Neural cell (in vitro differentiated cells): ENCODE measurements at regions not wholly inside any gene's neighbourhood (a gene's known extent, or its start where the extent isn't known, plus 50 kb on each side); places are given as distances from the start of the nearest gene placed in this dataset.

Experiments
- H2AFZ ChIP-seq: fragments of 200-600, 300-800 bp; sonication (generic), shearing (Covaris generic); 2 replicates; pipeline ENCODE4 v1.6.0; 2014; ENCODE audit warnings: low read depth, mild to moderate bottlenecking, antibody characterized with exemption, low read length, moderate library complexity
- H3F3A ChIP-seq: fragments of 200-600 bp; shearing (Covaris generic); 2 replicates; pipeline ENCODE4 v1.6.1; 2016; ENCODE audit warnings: mild to moderate bottlenecking, moderate library complexity, mixed read lengths, antibody characterized with exemption, low read length; ENCODE audit not compliant: insufficient read depth, poor library complexity, severe bottlenecking
- H3K27ac ChIP-seq: fragments of 200-600, 300-800 bp; sonication (generic), shearing (Covaris generic); 2 replicates; pipeline ENCODE4 v1.5.1; 2014; ENCODE audit warnings: mild to moderate bottlenecking, low read length, moderate library complexity
- H3K27me3 ChIP-seq: fragments of 300-800, 200-600 bp; sonication (generic), shearing (Covaris generic); 2 replicates; pipeline ENCODE4 v1.6.0; 2014; ENCODE audit warnings: mild to moderate bottlenecking, low read depth, low read length, moderate library complexity; ENCODE audit not compliant: insufficient read depth
- H3K36me3 ChIP-seq: fragments of 300-800, 200-600 bp; sonication (generic), shearing (Covaris generic); 2 replicates; pipeline ENCODE4 v1.5.1; 2014; ENCODE audit warnings: mild to moderate bottlenecking, antibody characterized with exemption, low read length, moderate library complexity; ENCODE audit not compliant: insufficient read depth
- H3K4me2 ChIP-seq: fragments of 300-800, 200-600 bp; sonication (generic), shearing (Covaris generic); 2 replicates; pipeline ENCODE4 v1.6.0; 2014; ENCODE audit warnings: mild to moderate bottlenecking, low read length
- H3K4me3 ChIP-seq: fragments of 300-800, 200-600 bp; sonication (generic), shearing (Covaris generic); 2 replicates; pipeline ENCODE4 v1.5.1; 2014; ENCODE audit warnings: mild to moderate bottlenecking, low read length, moderate library complexity
- H3K79me2 ChIP-seq: fragments of 200-600 bp; shearing (Covaris generic); replicated peaks from 2 replicates; pipeline ENCODE4 v1.6.0; 2014; ENCODE audit warnings: mild to moderate bottlenecking, low read length, moderate library complexity; ENCODE audit not compliant: insufficient read depth
- H3K9ac ChIP-seq: fragments of 300-800, 200-600 bp; sonication (generic), shearing (Covaris generic); 2 replicates; pipeline ENCODE4 v1.6.1; 2016; ENCODE audit warnings: mild to moderate bottlenecking, low read length, mixed read lengths
- H3K9me2 ChIP-seq: fragments of 200-600 bp; shearing (Covaris generic); 2 replicates; pipeline ENCODE4 v1.6.1; 2016; ENCODE audit warnings: mild to moderate bottlenecking, low read length, mixed read lengths; ENCODE audit not compliant: insufficient read depth
- H3K9me3 ChIP-seq: fragments of 200-600, 300-800 bp; sonication (generic), shearing (Covaris generic); 2 replicates; pipeline ENCODE4 v1.6.1; 2016; ENCODE audit warnings: mild to moderate bottlenecking, mixed run types, low read length, moderate library complexity, mixed read lengths
- H4K20me1 ChIP-seq: fragments of 200-600 bp; shearing (Covaris generic); 2 replicates; pipeline ENCODE4 v1.6.1; 2016; ENCODE audit warnings: mild to moderate bottlenecking, mixed run types; ENCODE audit not compliant: insufficient read depth
- EP300 ChIP-seq: fragments of 450-650 bp; conservative IDR thresholded peaks from 2 replicates; pipeline ENCODE4 v1.6.1; 2014; ENCODE audit warnings: antibody characterized with exemption, mild to moderate bottlenecking, moderate library complexity; ENCODE audit not compliant: poor library complexity, severe bottlenecking
- EZH2 ChIP-seq: fragments of 200-600, 300-800 bp; shearing (Covaris generic), sonication (generic); IDR thresholded peaks from 2 replicates; pipeline ENCODE4 v1.6.1; 2014; ENCODE audit warnings: antibody characterized with exemption, low read length, borderline replicate concordance, mild to moderate bottlenecking; ENCODE audit not compliant: insufficient read depth, poor library complexity, severe bottlenecking
- MXI1 ChIP-seq: fragments of 450-650 bp; conservative IDR thresholded peaks from 2 replicates; pipeline ENCODE4 v1.6.1; 2014; ENCODE audit warnings: antibody characterized with exemption, mild to moderate bottlenecking; ENCODE audit not compliant: poor library complexity, severe bottlenecking
- POLR2AphosphoS5 ChIP-seq: IDR thresholded peaks from 2 replicates; pipeline ENCODE4 v1.6.1; 2012
- RAD21 ChIP-seq: fragments of 450-650 bp; conservative IDR thresholded peaks from 2 replicates; pipeline ENCODE4 v1.6.1; 2014; ENCODE audit warnings: antibody characterized with exemption, mild to moderate bottlenecking, moderate library complexity
- SMC3 ChIP-seq: fragments of 450-650 bp; conservative IDR thresholded peaks from 2 replicates; pipeline ENCODE4 v1.6.1; 2014; ENCODE audit warnings: antibody characterized with exemption, mild to moderate bottlenecking, moderate library complexity; ENCODE audit not compliant: poor library complexity
- TAF1 ChIP-seq: IDR thresholded peaks from 2 replicates; pipeline ENCODE4 v1.6.1; 2012; ENCODE audit warnings: low read depth
- TF ChIP-seq, protein P1 (sequence below): IDR thresholded peaks from 2 replicates; pipeline ENCODE4 v1.6.1; 2012; ENCODE audit warnings: borderline replicate concordance
- TF ChIP-seq, protein P2 (sequence below): fragments of 450-650 bp; IDR thresholded peaks from 2 replicates; pipeline ENCODE4 v1.5.1; 2014; ENCODE audit warnings: antibody characterized with exemption, mild to moderate bottlenecking, moderate library complexity; ENCODE audit not compliant: poor library complexity, severe bottlenecking

GRCh38 chr5:57569601-57570000 lies 87.0 kb upstream of the ACTBL2 start:
- Histone ChIP-seq H3K36me3 (no peaks in the 10 kb centered on the region), H3F3A (no peaks in the 10 kb centered on the region), H3K9me2 (no peaks in the 10 kb centered on the region), H3K4me3 (no peak overlapping the region), H3K79me2 (no peaks in the 10 kb centered on the region), H2AFZ (peak overlapping the region; percentile 10), H3K9me3 (no peaks in the 10 kb centered on the region), H3K27ac (no peak overlapping the region), H3K4me2 (no peak overlapping the region), H3K27me3 (no peaks in the 10 kb centered on the region), H3K9ac (no peak overlapping the region), H4K20me1 (no peaks in the 10 kb centered on the region)
- TF ChIP-seq EP300 (no peak), TAF1 (no peak), SMC3 (no peak), MXI1 (no peak), POLR2AphosphoS5 (no peak), EZH2 (no peak), RAD21 (no peak)
- TF ChIP-seq, protein P1, sequence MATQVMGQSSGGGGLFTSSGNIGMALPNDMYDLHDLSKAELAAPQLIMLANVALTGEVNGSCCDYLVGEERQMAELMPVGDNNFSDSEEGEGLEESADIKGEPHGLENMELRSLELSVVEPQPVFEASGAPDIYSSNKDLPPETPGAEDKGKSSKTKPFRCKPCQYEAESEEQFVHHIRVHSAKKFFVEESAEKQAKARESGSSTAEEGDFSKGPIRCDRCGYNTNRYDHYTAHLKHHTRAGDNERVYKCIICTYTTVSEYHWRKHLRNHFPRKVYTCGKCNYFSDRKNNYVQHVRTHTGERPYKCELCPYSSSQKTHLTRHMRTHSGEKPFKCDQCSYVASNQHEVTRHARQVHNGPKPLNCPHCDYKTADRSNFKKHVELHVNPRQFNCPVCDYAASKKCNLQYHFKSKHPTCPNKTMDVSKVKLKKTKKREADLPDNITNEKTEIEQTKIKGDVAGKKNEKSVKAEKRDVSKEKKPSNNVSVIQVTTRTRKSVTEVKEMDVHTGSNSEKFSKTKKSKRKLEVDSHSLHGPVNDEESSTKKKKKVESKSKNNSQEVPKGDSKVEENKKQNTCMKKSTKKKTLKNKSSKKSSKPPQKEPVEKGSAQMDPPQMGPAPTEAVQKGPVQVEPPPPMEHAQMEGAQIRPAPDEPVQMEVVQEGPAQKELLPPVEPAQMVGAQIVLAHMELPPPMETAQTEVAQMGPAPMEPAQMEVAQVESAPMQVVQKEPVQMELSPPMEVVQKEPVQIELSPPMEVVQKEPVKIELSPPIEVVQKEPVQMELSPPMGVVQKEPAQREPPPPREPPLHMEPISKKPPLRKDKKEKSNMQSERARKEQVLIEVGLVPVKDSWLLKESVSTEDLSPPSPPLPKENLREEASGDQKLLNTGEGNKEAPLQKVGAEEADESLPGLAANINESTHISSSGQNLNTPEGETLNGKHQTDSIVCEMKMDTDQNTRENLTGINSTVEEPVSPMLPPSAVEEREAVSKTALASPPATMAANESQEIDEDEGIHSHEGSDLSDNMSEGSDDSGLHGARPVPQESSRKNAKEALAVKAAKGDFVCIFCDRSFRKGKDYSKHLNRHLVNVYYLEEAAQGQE = no peak
- TF ChIP-seq, protein P2, sequence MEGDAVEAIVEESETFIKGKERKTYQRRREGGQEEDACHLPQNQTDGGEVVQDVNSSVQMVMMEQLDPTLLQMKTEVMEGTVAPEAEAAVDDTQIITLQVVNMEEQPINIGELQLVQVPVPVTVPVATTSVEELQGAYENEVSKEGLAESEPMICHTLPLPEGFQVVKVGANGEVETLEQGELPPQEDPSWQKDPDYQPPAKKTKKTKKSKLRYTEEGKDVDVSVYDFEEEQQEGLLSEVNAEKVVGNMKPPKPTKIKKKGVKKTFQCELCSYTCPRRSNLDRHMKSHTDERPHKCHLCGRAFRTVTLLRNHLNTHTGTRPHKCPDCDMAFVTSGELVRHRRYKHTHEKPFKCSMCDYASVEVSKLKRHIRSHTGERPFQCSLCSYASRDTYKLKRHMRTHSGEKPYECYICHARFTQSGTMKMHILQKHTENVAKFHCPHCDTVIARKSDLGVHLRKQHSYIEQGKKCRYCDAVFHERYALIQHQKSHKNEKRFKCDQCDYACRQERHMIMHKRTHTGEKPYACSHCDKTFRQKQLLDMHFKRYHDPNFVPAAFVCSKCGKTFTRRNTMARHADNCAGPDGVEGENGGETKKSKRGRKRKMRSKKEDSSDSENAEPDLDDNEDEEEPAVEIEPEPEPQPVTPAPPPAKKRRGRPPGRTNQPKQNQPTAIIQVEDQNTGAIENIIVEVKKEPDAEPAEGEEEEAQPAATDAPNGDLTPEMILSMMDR = no peak

DNA sequence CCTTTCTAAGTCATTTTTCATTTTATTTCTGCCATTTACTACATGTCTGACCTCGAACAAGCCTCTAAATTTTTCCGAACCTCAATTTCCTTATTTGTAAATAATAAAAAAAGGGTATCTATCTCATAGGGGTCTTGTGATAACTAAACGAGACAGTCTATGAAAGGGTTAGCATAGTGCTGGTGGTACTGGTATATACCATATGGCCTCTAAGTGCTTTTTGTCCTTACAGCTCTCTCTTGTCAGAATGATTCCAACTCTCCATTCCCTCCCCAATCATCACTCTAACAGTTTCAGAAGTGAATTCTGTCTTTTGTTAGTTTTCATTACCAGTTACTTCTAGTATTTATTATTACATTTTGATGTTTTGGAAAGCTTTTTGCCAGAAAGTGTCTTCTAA lies 85.5 kb upstream of the ACTBL2 start:
- Histone ChIP-seq H4K20me1 (no peaks in the 10 kb centered on the region), H3K27ac (no peak overlapping the region), H3F3A (no peaks in the 10 kb centered on the region), H3K9me3 (no peaks in the 10 kb centered on the region), H3K27me3 (no peaks in the 10 kb centered on the region), H3K9me2 (no peaks in the 10 kb centered on the region), H3K36me3 (no peaks in the 10 kb centered on the region), H3K4me2 (no peak overlapping the region), H2AFZ (no peak overlapping the region), H3K79me2 (no peaks in the 10 kb centered on the region), H3K4me3 (no peak overlapping the region), H3K9ac (no peak overlapping the region)
- TF ChIP-seq, protein P1 = no peak
- TF ChIP-seq MXI1 = no peak
- no peak for TF ChIP-seq SMC3
- no peak for TF ChIP-seq EP300
- TF ChIP-seq TAF1 = no peak
- TF ChIP-seq EZH2 = no peak
- no peak for TF ChIP-seq POLR2AphosphoS5
- TF ChIP-seq RAD21 = no peak
- TF ChIP-seq, protein P2 = no peak
